ENCODE measurements at regions not wholly inside any gene's neighbourhood (a gene's known extent, or its start where the extent isn't known, plus 50 kb on each side); places are given as distances from the start of the nearest gene placed in this dataset.
A peak's percentile ranks its signal among the peaks of the same experiment; 100 is the strongest.

DNA sequence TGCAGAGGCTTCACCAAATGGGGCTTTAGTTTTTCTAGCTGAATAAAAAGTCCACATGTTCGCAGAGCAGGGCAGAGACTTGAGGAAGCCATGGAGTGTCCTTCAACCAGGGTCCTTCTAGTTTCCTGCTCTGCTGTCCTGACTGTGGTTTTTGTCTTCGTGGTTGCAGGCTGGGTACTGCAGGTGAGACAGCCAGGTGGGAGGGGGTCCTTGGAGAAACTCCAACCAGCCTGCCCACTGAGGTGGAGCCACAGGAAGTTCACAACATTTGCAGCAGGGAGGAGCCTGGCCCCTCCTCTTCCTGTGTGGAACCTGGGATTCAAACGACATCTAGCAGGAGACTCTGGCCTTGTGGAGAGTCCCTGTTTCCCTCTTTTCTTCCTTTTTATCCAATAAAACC is 68.8 kb upstream of the MYLIP start:
- peaks cover 0 to 3% (median 0%) of the 10 kb centered on the region in 7 donors for H3K4me1 Mint-ChIP-seq
- no peaks in the 10 kb centered on the region for H3K36me3 ChIP-seq (ENCODE audit: control insufficient read depth in 2 of 3, insufficient read depth in 3 of 3, low read length in 3 of 3)
- DNase-seq (no peak), ATAC-seq (no peak)
- H3K36me3 Mint-ChIP-seq, result no peaks in the 10 kb centered on the region
- intact Hi-C loops (cut with micrococcal nuclease), result no loop called here
- H3K27me3 ChIP-seq (ENCODE audit: control insufficient read depth in 2 of 2, insufficient read depth in 2 of 2, low read length in 2 of 2), result no peaks in the 10 kb centered on the region
- no peaks in the 10 kb centered on the region for H3K9me3 ChIP-seq (ENCODE audit: control insufficient read depth in 2 of 3, low read length in 3 of 3)
- no peak overlapping the region for H3K27ac Mint-ChIP-seq
- H3K27ac ChIP-seq (ENCODE audit: low read depth, low read length), result no peak overlapping the region
- peaks cover 0 to 2% (median 0%) of the 10 kb centered on the region in 11 donors for H3K9me3 Mint-ChIP-seq
- no peak overlapping the region for H3K4me3 ChIP-seq (ENCODE audit: low read length)
- CTCF ChIA-PET, result no interaction called here
- peaks cover 0 to 4% (median 2%) of the 10 kb centered on the region in 5 donors for H3K27me3 Mint-ChIP-seq
- H3K4me3 Mint-ChIP-seq, result no peak overlapping the region
- POLR2A ChIA-PET, result interaction anchor here (0.7 kb wide), 1 partner anchor 818 kb away, joined by 3 read pairs; no protein-coding TSS in a partner anchor
- H3K4me1 ChIP-seq (ENCODE audit: control insufficient read depth in 2 of 2, insufficient read depth in 2 of 2, low read length in 2 of 2), result no peaks in the 10 kb centered on the region

DNA sequence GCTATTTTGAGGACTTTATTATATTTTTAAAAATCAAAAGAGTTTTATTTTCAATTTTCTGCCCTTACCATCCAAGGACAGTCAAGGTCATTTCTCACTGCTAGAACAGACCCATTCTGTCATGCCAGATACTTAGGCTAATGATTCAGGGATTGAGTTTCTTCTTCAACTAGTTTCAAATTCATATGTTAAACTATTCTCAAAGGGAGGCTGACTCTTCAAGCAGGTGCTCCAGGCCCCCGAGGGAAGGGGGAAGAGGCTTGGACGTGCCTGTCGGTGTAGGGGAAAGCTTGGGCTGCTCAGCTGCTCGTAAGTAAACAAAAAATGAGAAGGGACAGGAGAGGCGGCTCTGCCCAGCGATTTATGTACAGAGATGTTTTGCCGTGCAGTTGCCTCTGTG is 69.4 kb upstream of the MYLIP start:
- Mint-ChIP-seq H3K9me3 (peaks cover 0 to 2% (median 0%) of the 10 kb centered on the region in 11 donors), H3K4me1 (peaks cover 0 to 3% (median 0%) of the 10 kb centered on the region in 7 donors), H3K27ac (no peak overlapping the region), H3K4me3 (no peak overlapping the region), H3K36me3 (no peaks in the 10 kb centered on the region), H3K27me3 (peaks cover 0 to 2% (median 0%) of the 10 kb centered on the region in 5 donors)
- no peaks in the 10 kb centered on the region for H3K9me3 ChIP-seq (ENCODE audit: control insufficient read depth in 2 of 3, low read length in 3 of 3)
- CTCF ChIA-PET, result no interaction called here
- H3K4me1 ChIP-seq (ENCODE audit: control insufficient read depth in 2 of 2, insufficient read depth in 2 of 2, low read length in 2 of 2), result no peaks in the 10 kb centered on the region
- H3K36me3 ChIP-seq (ENCODE audit: control insufficient read depth in 2 of 3, insufficient read depth in 3 of 3, low read length in 3 of 3), result no peaks in the 10 kb centered on the region
- H3K27ac ChIP-seq (ENCODE audit: low read depth, low read length), result no peak overlapping the region
- no peak overlapping the region for H3K4me3 ChIP-seq (ENCODE audit: low read length)
- no peaks in the 10 kb centered on the region for H3K27me3 ChIP-seq (ENCODE audit: control insufficient read depth in 2 of 2, insufficient read depth in 2 of 2, low read length in 2 of 2)
- ATAC-seq, result no peak
- no peak for DNase-seq
- POLR2A ChIA-PET, result interaction anchor here (0.7 kb wide), 1 partner anchor 818 kb away, joined by 3 read pairs; no protein-coding TSS in a partner anchor
- intact Hi-C loops (cut with micrococcal nuclease), result no loop called here

DNA sequence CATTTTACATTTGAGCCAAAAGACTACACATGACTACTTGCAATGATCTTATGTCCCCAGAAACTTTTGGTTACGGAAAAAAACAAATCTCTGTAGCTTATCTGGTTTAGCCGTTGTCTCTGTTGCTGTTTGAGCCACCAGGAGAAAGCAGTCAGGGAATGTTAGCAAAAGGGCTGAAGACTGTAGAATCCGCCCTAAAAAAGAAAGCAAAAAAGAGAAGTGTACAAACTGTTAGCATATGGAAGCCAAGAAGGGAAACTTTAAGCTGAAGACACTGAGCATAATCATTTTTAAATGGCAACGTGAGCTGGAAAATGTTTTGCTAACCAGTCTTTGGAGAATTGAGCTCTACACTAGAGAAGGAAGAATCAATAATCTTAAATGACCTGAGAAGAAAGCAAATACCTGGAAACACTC is 69.9 kb upstream of the MYLIP start:
- no peak overlapping the region for H3K27ac ChIP-seq (ENCODE audit: low read depth, low read length)
- no peaks in the 10 kb centered on the region for H3K9me3 ChIP-seq (ENCODE audit: control insufficient read depth in 2 of 3, low read length in 3 of 3)
- POLR2A ChIA-PET, result no interaction called here
- no peak overlapping the region for H3K27ac Mint-ChIP-seq
- H3K27me3 Mint-ChIP-seq, result peaks cover 0 to 2% (median 0%) of the 10 kb centered on the region in 5 donors
- CTCF ChIA-PET, result no interaction called here
- H3K4me3 ChIP-seq (ENCODE audit: low read length), result no peak overlapping the region
- no peaks in the 10 kb centered on the region for H3K27me3 ChIP-seq (ENCODE audit: control insufficient read depth in 2 of 2, insufficient read depth in 2 of 2, low read length in 2 of 2)
- DNase-seq (no peak), ATAC-seq (no peak)
- H3K4me3 Mint-ChIP-seq, result no peak overlapping the region
- intact Hi-C loops (cut with micrococcal nuclease), result no loop called here
- H3K4me1 ChIP-seq (ENCODE audit: control insufficient read depth in 2 of 2, insufficient read depth in 2 of 2, low read length in 2 of 2), result no peaks in the 10 kb centered on the region
- no peaks in the 10 kb centered on the region for H3K36me3 Mint-ChIP-seq
- no peaks in the 10 kb centered on the region for H3K36me3 ChIP-seq (ENCODE audit: control insufficient read depth in 2 of 3, insufficient read depth in 3 of 3, low read length in 3 of 3)
- H3K9me3 Mint-ChIP-seq, result peaks cover 0 to 2% (median 0%) of the 10 kb centered on the region in 11 donors
- H3K4me1 Mint-ChIP-seq, result peaks cover 0 to 3% (median 0%) of the 10 kb centered on the region in 7 donors

DNA sequence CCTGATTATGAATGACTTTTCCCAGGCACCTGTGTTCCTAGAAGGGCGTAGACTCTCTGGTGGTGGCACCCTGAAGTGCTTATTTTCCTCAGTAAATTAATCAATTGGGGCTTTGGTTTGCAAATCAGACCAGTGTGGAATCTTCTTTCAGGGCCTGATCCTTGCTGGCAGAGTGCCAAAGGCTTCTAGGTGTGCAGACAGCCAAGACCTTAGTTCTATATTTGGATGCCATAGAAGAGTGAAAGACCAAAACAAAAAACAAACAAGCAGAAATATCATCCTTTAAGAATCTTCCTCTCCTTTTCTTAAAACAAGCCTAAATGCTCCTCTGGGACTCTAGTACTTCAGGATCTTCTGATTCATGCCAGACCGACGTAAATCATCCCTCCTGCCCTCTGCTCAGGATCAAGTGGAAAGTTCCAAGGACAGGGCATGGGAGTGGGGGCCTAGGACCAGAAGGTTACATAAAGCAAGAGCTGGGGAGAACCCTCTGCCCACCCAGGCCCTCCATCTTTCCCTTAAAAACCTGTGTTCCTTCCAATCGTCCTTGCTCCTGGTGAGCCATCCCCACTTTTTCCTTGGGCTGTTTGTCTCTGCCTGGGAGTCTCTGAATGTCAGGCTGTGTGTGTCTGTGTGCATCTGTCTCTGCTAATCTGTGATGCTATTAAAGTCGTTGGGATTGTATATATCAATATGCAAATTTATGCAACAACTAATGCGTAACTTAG is 70.5 kb upstream of the MYLIP start:
- Mint-ChIP-seq H3K9me3 (peaks cover 0 to 2% (median 0%) of the 10 kb centered on the region in 11 donors), H3K27ac (peak overlapping the region in 1 of 9 donors; percentile 47), H3K4me3 (no peak overlapping the region), H3K4me1 (peaks cover 0 to 3% (median 0%) of the 10 kb centered on the region in 7 donors), H3K36me3 (no peaks in the 10 kb centered on the region), H3K27me3 (peaks cover 0 to 3% (median 0%) of the 10 kb centered on the region in 5 donors)
- no peak for ATAC-seq
- Histone ChIP-seq H3K4me3 (ENCODE audit: low read length) (no peak overlapping the region), H3K36me3 (ENCODE audit: control insufficient read depth in 2 of 3, insufficient read depth in 3 of 3, low read length in 3 of 3) (no peaks in the 10 kb centered on the region), H3K27ac (ENCODE audit: low read depth, low read length) (no peak overlapping the region), H3K9me3 (ENCODE audit: control insufficient read depth in 2 of 3, low read length in 3 of 3) (no peaks in the 10 kb centered on the region), H3K27me3 (ENCODE audit: control insufficient read depth in 2 of 2, insufficient read depth in 2 of 2, low read length in 2 of 2) (no peaks in the 10 kb centered on the region), H3K4me1 (ENCODE audit: control insufficient read depth in 2 of 2, insufficient read depth in 2 of 2, low read length in 2 of 2) (no peaks in the 10 kb centered on the region)
- DNase-seq, result no peak
- ChIA-PET CTCF (no interaction called here), POLR2A (no interaction called here)
- intact Hi-C loops (cut with micrococcal nuclease), result no loop called here

DNA sequence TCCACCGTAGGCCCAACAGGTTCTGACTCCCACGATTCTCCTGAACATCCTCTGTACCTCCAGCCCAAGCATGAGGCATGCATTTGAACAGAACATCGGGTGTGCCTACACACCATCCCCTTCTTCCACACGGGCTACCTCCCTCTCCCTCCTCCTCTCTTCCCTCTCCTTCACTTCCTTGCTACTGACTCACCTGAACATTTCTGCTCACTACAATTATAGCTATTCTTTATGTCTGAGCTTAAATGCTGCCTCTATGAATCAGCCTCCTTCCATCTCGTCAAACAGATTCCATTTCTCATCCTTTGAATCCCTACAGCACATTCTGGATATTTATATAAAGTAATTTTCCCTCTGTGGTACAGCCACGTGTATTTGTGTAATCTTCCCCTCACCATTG is 71.4 kb upstream of the MYLIP start:
- Histone ChIP-seq H3K36me3 (ENCODE audit: control insufficient read depth in 2 of 3, insufficient read depth in 3 of 3, low read length in 3 of 3) (no peaks in the 10 kb centered on the region), H3K9me3 (ENCODE audit: control insufficient read depth in 2 of 3, low read length in 3 of 3) (no peaks in the 10 kb centered on the region), H3K27me3 (ENCODE audit: control insufficient read depth in 2 of 2, insufficient read depth in 2 of 2, low read length in 2 of 2) (no peaks in the 10 kb centered on the region), H3K4me1 (ENCODE audit: control insufficient read depth in 2 of 2, insufficient read depth in 2 of 2, low read length in 2 of 2) (no peaks in the 10 kb centered on the region), H3K4me3 (ENCODE audit: low read length) (no peak overlapping the region), H3K27ac (ENCODE audit: low read depth, low read length) (no peak overlapping the region)
- Mint-ChIP-seq H3K27ac (no peak overlapping the region), H3K4me1 (peaks cover 0 to 3% (median 0%) of the 10 kb centered on the region in 7 donors), H3K27me3 (peaks cover 0 to 3% (median 0%) of the 10 kb centered on the region in 5 donors), H3K9me3 (peaks cover 0 to 2% (median 0%) of the 10 kb centered on the region in 11 donors), H3K4me3 (no peak overlapping the region), H3K36me3 (no peaks in the 10 kb centered on the region)
- ChIA-PET CTCF (no interaction called here), POLR2A (no interaction called here)
- intact Hi-C loops (cut with micrococcal nuclease), result no loop called here
- ATAC-seq (no peak), DNase-seq (no peak)

DNA sequence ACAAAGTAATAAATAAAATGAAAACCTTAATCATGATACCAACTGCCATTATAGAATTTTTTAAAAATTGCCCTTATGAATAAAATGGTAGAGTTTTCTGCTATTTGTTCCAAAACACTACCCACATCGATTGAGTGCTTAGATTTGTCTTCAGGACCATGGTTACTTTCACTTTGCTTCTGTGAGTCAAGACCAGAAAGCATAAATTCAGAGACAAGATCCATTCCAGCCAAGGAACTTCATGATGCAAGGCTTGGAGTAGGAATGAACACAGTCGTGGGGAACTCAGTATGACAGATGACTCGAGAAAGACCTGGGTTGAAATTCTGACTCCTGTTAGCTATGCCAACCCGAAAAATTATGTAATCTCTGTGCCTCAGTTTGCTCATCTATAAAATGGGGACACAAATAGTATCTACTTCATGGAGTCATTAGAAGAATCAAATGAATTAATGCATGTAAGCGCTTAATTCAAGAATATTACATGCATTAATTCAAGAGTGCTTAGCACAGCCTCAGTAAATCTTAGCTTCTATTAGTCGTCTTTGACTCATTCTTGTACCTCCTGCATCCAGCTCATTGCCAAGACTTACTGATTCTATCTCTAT is 72.5 kb upstream of the MYLIP start:
- Histone ChIP-seq H3K36me3 (ENCODE audit: control insufficient read depth in 2 of 3, insufficient read depth in 3 of 3, low read length in 3 of 3) (no peaks in the 10 kb centered on the region), H3K27ac (ENCODE audit: low read depth, low read length) (no peak overlapping the region), H3K9me3 (ENCODE audit: control insufficient read depth in 2 of 3, low read length in 3 of 3) (no peaks in the 10 kb centered on the region), H3K4me3 (ENCODE audit: low read length) (no peak overlapping the region), H3K27me3 (ENCODE audit: control insufficient read depth in 2 of 2, insufficient read depth in 2 of 2, low read length in 2 of 2) (no peaks in the 10 kb centered on the region), H3K4me1 (ENCODE audit: control insufficient read depth in 2 of 2, insufficient read depth in 2 of 2, low read length in 2 of 2) (no peaks in the 10 kb centered on the region)
- Mint-ChIP-seq H3K27me3 (peaks cover 0 to 2% (median 0%) of the 10 kb centered on the region in 5 donors), H3K4me1 (peaks cover 0 to 3% (median 0%) of the 10 kb centered on the region in 7 donors), H3K27ac (no peak overlapping the region), H3K36me3 (peaks cover 0 to 3% (median 0%) of the 10 kb centered on the region in 5 donors), H3K9me3 (peaks cover 0 to 2% (median 0%) of the 10 kb centered on the region in 11 donors), H3K4me3 (no peak overlapping the region)
- intact Hi-C loops (cut with micrococcal nuclease), result no loop called here
- ChIA-PET POLR2A (no interaction called here), CTCF (no interaction called here)
- DNase-seq, result no peak
- no peak for ATAC-seq
